8988T (cell line): ENCODE measurements at regions not wholly inside any gene's neighbourhood (a gene's known extent, or its start where the extent isn't known, plus 50 kb on each side); places are given as distances from the start of the nearest gene placed in this dataset.

ENCODE experiments used
- DNase-seq: peaks from one replicate; pipeline ENCODE4 v3.0.0; 2011

GRCh38 chr4:15130441-15130840 is 128.2 kb downstream of the CPEB2 start:
- DNase-seq: no peak

GRCh38 chr4:15131551-15131950 is 129.3 kb downstream of the CPEB2 start:
- DNase-seq: no peak

- DNase-seq: no peak
These were observed 130.5 kb downstream of the CPEB2 start for GRCh38 chr4:15132739-15133138.

DNA sequence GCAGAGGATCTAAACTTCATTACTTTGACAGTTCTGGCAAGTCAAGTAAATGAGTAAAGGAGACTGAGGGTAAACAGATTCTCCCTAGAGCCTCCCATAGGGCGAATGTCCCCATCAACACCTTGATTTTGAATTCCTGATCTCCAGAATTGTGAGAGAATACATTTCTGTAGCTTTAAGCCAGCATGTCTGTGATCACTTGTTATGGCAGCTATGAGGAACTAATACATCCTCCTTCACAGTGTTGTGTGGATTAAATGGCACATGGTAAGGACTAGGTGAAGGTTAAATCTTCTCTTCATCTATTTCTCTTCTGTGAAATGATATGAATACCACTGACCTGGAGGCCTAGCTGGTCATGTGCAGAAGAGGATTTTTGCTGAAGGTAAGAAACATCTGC is 137.3 kb downstream of the CPEB2 start:
- no peak for DNase-seq

GRCh38 chr4:15142201-15142600 is 139.9 kb downstream of the CPEB2 start:
- DNase-seq: no peak

DNA sequence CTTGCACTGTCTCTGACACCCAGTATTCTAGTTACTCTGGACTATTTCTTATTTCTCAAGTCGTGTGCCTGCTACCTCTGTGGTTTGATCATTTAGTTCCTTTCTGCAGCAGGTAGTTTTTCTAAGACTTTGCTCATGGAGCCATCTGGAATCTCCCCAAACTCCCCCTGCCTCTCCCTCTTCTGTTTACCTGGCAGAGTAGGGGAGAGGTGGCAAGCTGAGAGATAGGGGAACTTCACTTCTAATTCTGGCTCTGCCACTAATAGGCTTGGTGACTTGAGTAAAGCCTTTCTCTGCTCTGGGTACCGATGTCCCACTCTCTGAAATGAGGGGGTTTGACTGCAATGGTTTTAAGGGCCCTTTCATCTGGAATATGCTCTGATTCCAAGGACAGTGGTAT is 141.3 kb downstream of the CPEB2 start:
- no peak for DNase-seq

DNA sequence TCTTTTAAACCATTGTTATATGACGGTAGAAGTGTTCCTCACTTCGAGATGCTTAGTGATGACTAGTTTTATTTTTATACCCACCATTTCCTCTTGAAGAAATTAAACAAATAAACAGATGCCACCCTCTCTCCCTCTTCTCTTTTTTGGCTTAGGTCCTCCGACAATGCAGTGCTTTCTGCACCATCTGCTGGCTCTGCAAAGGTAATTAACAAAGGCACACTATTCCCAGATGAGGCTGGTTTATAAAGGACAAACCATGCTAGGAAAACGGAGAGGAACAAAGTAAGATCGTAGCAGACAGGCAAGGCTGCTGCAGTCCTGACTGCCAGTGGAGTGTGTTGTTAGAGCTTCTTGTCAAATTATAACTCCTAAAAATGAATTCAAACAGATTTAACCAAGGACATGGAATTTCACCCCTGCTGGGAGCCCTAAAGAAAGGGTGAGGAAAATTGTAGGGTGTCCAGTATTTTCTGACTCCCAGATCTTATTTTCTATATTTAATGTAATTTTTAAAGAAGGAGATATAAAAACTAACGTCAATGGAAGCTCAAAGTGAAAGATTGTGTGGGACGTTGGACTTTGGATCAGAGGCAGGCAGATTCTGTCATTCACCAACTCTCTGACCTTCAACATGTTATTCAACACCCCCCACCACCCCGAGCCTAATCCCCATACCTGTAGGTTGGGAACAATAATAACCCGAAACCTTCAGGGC is 142.1 kb downstream of the CPEB2 start:
- no peak for DNase-seq

DNA sequence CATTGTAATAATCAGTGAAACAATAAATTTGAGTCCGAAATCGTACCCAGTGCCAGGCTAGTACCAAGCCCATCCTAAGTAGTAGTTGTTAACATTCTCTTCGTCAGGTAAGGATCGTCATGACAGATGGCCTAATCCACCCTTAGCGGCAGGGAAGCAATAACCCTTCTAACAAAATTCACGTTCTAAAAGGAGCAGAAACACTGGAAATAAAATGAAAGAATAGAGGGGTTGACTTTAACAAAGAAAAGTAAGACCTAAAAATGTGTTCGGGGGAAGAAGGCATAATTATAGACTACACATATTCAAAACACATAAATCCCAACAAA is 142.7 kb downstream of the CPEB2 start:
- DNase-seq: no peak

- DNase-seq: no peak
These were observed 143.4 kb downstream of the CPEB2 start for GRCh38 chr4:15145709-15146108.

GRCh38 chr4:15147714-15148113 is 145.4 kb downstream of the CPEB2 start:
- DNase-seq: no peak

DNA sequence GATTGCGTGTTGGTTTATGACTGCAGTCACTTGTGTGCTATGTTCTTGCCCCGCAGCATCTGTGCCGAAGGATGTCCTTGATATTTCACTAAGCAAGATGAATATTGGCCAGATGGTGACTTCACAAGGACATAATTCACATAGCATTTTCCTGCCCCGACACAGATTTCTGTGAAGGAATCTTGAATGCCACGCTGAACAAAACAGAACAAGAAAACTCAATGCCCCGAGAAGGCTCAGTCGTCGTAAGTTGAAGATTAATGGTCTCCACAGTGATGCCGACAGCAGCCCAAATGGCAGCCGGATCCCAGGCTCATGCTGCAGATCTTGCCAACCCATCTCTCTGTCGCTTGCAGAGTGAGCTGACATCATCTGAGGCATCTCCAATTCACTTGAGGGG is 145.9 kb downstream of the CPEB2 start:
- no peak for DNase-seq

GRCh38 chr4:15148691-15149090 is 146.4 kb downstream of the CPEB2 start:
- DNase-seq: no peak

- no peak for DNase-seq
These were observed 147.1 kb downstream of the CPEB2 start for GRCh38 chr4:15149234-15149838.

- DNase-seq: peak; percentile 44
These were observed 147.7 kb downstream of the CPEB2 start for GRCh38 chr4:15149839-15150592.

DNA sequence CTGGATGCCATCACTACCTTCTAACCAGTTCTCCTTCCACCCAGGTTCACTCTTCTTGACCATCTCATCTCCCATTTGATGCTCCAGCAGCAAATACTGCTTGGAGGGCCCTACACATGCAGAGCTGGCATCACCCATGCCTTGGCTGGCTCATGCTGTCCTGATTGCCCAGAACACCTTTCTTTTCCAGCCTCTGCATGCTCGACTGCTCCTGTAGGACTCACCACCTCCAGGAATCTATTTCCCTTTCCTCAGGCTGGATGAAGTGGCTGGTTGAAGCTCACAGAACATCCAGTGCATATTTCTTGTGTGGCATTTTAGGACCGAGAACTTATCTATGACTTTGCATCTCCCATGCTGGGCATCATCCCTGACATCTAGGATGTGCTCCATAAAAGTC is 148.3 kb downstream of the CPEB2 start:
- no peak for DNase-seq

- DNase-seq: no peak
These were observed 148.8 kb downstream of the CPEB2 start for GRCh38 chr4:15151033-15151432.

DNA sequence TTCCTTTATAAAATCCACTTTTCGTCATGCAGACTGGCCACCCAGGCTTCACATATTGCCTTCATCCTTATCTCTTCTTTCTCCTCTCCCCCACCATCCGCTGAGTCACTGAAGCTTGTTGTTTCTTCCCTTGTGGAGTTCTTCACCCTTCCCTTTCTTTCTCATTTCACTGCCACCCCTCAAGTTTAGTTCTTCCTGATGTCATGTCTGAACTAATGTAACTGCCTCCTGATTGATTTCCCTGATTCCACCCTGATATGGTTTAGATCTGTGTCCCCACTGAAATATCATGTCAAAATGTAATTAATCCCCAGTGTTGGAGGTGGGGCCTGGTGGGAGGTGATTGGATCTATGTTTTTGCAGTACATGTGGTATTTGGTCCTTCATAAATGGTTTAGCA is 151.4 kb downstream of the CPEB2 start:
- no peak for DNase-seq

- DNase-seq: no peak
These were observed 156.3 kb downstream of the CPEB2 start for GRCh38 chr4:15158406-15159091.

- DNase-seq: no peak
These were observed 157.3 kb downstream of the CPEB2 start for GRCh38 chr4:15159477-15160019.

DNA sequence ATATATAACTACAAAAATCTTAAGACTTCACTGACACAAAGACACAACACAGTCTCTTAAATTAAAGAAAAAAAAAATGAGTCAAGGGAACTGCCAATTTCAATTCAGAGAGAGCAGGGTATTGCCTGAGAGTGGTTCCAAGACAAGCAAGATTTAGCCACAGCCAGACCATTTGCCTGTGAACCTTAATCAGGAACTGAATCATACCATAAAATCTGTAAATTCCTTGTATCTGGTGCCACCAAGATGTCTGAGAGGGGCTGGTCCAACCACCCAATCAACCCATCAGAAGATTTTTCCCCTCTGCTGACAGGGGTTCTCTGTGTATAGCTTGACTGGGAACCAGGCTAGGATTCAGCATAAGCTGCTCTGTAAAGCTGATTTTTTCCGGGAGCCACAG is 159.2 kb downstream of the CPEB2 start:
- DNase-seq: no peak

GRCh38 chr4:15162046-15162445 is 159.8 kb downstream of the CPEB2 start:
- DNase-seq: no peak

DNA sequence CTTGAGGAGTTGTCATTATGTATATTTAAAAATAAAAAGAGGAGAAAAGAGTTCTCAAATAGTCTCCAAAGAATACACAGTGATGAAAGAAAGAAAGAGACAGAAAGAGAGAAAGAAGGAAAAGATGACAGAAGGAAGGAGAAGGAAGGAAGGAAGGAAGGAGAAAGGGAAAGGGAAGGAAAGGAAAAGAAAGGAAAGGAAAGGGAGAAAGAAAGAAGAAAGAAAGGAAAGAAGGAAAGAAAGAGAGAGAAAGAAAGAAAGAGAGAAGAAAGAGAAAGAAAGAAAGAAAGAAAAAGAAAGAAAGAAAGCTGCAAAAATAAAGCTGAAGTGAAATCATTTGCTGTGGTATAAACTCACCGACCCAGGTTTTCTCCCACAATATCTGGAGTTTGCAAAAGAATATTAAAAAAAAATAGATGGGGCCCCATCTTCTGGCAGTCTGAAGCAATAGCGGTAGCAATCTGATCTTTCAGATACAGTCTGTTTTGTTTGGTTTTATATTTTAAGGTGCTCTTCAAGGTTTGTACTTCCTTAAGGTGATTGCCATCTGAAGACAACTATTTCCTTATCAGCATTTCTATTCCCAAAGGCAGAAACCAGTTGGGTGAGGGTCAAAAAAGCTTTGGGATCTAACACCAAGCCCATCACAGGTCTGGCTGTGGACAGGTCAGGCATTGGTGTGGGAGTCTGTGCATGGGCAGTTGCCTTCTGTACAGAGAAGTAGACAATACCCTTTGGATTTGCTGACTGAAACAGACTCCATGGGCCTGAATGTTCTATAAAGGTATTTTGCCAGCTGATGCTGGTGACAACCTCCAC is 160.4 kb downstream of the CPEB2 start:
- DNase-seq: no peak

DNA sequence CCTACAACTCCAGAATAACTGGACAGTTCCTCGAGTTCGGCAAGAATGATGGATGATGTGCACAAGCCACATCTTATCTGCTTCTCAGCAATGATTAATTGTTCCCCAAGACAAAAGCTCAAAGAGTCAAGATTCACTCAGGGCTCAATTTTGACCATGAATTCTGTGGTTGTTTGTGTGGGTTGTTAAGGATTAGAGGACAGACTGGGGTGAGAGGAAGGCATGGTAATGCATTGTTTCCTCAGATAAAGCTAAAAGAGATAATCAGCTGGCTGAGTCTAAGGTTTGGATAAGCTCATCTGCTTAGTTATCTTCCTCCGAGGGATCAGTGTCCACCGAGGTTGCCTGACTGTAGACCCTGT is 161.0 kb downstream of the CPEB2 start:
- DNase-seq: no peak
